Esophagus squamous epithelium (tissue), 5 donors: ENCODE measurements at regions not wholly inside any gene's neighbourhood (a gene's known extent, or its start where the extent isn't known, plus 50 kb on each side); places are given as distances from the start of the nearest gene placed in this dataset.

ENCODE experiments used
- DNase-seq: peaks from one replicate; lab custom pipeline; 2025; lab: John Stamatoyannopoulos, UW
- H3K27ac ChIP-seq, 4 donors: fragments of 200-600 bp; sonication (generic); one replicate each; pipeline ENCODE4 v1.5.1; 2016 to 2019; ENCODE audit warnings: mild to moderate bottlenecking in 1 of 4
- H3K27me3 ChIP-seq, 4 donors: fragments of 200-600 bp; sonication (generic); 1 replicate in 3 of 4; 2 replicates in 1 of 4; pipeline versions ENCODE4 v1.5.1 to v1.6.0; 2017 to 2021; ENCODE audit warnings: antibody characterized with exemption in 1 of 4
- H3K36me3 ChIP-seq, 3 donors: fragments of 200-600 bp; sonication (generic); one replicate each; pipeline ENCODE4 v1.5.1; 2016 to 2019
- H3K4me1 ChIP-seq, 3 donors: fragments of 200-600 bp; sonication (generic); one replicate each; pipeline ENCODE4 v1.5.1; 2017 to 2019
- H3K4me3 ChIP-seq, 4 donors: fragments of 200-600 bp; sonication (generic); 1 replicate in 3 of 4; 2 replicates in 1 of 4; pipeline ENCODE4 v1.5.1; 2016 to 2019; ENCODE audit warnings: mild to moderate bottlenecking in 2 of 4, moderate library complexity in 1 of 4
- H3K9me3 ChIP-seq, 3 donors: fragments of 200-600 bp; sonication (generic); one replicate each; pipeline ENCODE4 v1.5.1; 2016 to 2019
- CTCF ChIP-seq, 6 experiments: fragments of 450-650 bp in 4 of 6; fragments of 200-600 bp in 2 of 6; sonication (generic) in 2 of 6; IDR thresholded peaks; one replicate each; pipeline ENCODE4 v1.5.1; 2016 to 2019; ENCODE audit warnings: antibody characterized with exemption in 6 of 6, mild to moderate bottlenecking in 4 of 6, moderate library complexity in 4 of 6
- POLR2A ChIP-seq, 4 donors: fragments of 450-650 bp; IDR thresholded peaks; one replicate each; pipeline ENCODE4 v1.6.1; 2017; ENCODE audit warnings: antibody characterized with exemption in 4 of 4, mild to moderate bottlenecking in 4 of 4, moderate library complexity in 3 of 4
- WGBS, 2 donors: methylation state at CpG; one replicate each; pipeline ENCODE4 v1.1.5; 2018; 5-methylcytosine and 5-hydroxymethylcytosine counted together
- intact Hi-C: fragments of 100-400 bp; cut with DNase I; formaldehyde crosslinking; loops from one replicate; pipeline ENCODE4 v1.15.0; 2022
- donor health status: DM: yes; HTN: yes; CAD: no.

GRCh38 chr4:162523171-162523570 is 359.4 kb upstream of the FSTL5 start:
- no peak for TF ChIP-seq CTCF (IDR thresholded peaks at IDR 0.05)
- no peak for TF ChIP-seq POLR2A (IDR thresholded peaks at IDR 0.05)
- Histone ChIP-seq H3K27me3 (no peaks in the 10 kb centered on the region), H3K36me3 (no peaks in the 10 kb centered on the region), H3K4me3 (no peak overlapping the region), H3K4me1 (no peaks in the 10 kb centered on the region), H3K9me3 (no peaks in the 10 kb centered on the region), H3K27ac (no peak overlapping the region)
- no peak for DNase-seq
- 40 to 41% methylated on average over 4 of the region's 4 CpGs for WGBS, 2 donors
- intact Hi-C loops = no loop called here

GRCh38 chr4:162522724-162523123 is 358.9 kb upstream of the FSTL5 start:
- TF ChIP-seq CTCF (IDR thresholded peaks at IDR 0.05) = no peak
- no peak for TF ChIP-seq POLR2A (IDR thresholded peaks at IDR 0.05)
- H3K27ac ChIP-seq = no peak overlapping the region
- no peak for DNase-seq
- WGBS, 2 donors = 35 to 48% methylated on average over 1 of the region's 1 CpG
- H3K36me3 ChIP-seq = no peaks in the 10 kb centered on the region
- no peaks in the 10 kb centered on the region for H3K4me1 ChIP-seq
- no peaks in the 10 kb centered on the region for H3K9me3 ChIP-seq
- H3K27me3 ChIP-seq = no peaks in the 10 kb centered on the region
- intact Hi-C loops = no loop called here
- no peak overlapping the region for H3K4me3 ChIP-seq

- Histone ChIP-seq H3K4me1 (no peaks in the 10 kb centered on the region), H3K36me3 (no peaks in the 10 kb centered on the region), H3K27me3 (no peaks in the 10 kb centered on the region), H3K27ac (no peak overlapping the region), H3K4me3 (no peak overlapping the region), H3K9me3 (no peaks in the 10 kb centered on the region)
- 79 to 80% methylated on average over 3 of the region's 3 CpGs for WGBS, 2 donors
- DNase-seq = no peak
- no peak for TF ChIP-seq POLR2A (IDR thresholded peaks at IDR 0.05)
- TF ChIP-seq CTCF (IDR thresholded peaks at IDR 0.05) = no peak
- intact Hi-C loops = no loop called here
These were observed 347.1 kb upstream of the FSTL5 start for GRCh38 chr4:162510937-162511336.

GRCh38 chr4:162510115-162510514 is 346.3 kb upstream of the FSTL5 start:
- Histone ChIP-seq H3K4me3 (no peak overlapping the region), H3K36me3 (no peaks in the 10 kb centered on the region), H3K4me1 (no peaks in the 10 kb centered on the region), H3K27me3 (no peaks in the 10 kb centered on the region), H3K27ac (no peak overlapping the region), H3K9me3 (no peaks in the 10 kb centered on the region)
- DNase-seq = no peak
- 63 to 65% methylated on average over 4 of the region's 4 CpGs for WGBS, 2 donors
- no peak for TF ChIP-seq CTCF (IDR thresholded peaks at IDR 0.05)
- no peak for TF ChIP-seq POLR2A (IDR thresholded peaks at IDR 0.05)
- intact Hi-C loops = no loop called here

GRCh38 chr4:162509333-162509732 is 345.5 kb upstream of the FSTL5 start:
- DNase-seq = no peak
- Histone ChIP-seq H3K4me3 (no peak overlapping the region), H3K4me1 (no peaks in the 10 kb centered on the region), H3K27me3 (no peaks in the 10 kb centered on the region), H3K9me3 (no peaks in the 10 kb centered on the region), H3K27ac (no peak overlapping the region), H3K36me3 (no peaks in the 10 kb centered on the region)
- TF ChIP-seq CTCF (IDR thresholded peaks at IDR 0.05) = no peak
- no peak for TF ChIP-seq POLR2A (IDR thresholded peaks at IDR 0.05)
- 80 to 94% methylated on average over 1 of the region's 1 CpG for WGBS, 2 donors
- intact Hi-C loops = loop anchor here (10.0 kb wide), 1 partner anchor 525 kb away; no protein-coding TSS in a partner anchor
